NCI-H146 treated with DMSO at 0.1 percent for 48 hours (cell line): ENCODE measurements at regions not wholly inside any gene's neighbourhood (a gene's known extent, or its start where the extent isn't known, plus 50 kb on each side); places are given as distances from the start of the nearest gene placed in this dataset.
"Not testable (repeated sequence)": the region's sequence is repeated elsewhere in the genome, so short reads cannot be mapped to it uniquely, and the experiment has no call there.

ENCODE experiments used
- DNase-seq: peaks from one replicate; lab custom pipeline; 2025; ENCODE audit not compliant: unreplicated experiment; lab: John Stamatoyannopoulos, UW

DNA sequence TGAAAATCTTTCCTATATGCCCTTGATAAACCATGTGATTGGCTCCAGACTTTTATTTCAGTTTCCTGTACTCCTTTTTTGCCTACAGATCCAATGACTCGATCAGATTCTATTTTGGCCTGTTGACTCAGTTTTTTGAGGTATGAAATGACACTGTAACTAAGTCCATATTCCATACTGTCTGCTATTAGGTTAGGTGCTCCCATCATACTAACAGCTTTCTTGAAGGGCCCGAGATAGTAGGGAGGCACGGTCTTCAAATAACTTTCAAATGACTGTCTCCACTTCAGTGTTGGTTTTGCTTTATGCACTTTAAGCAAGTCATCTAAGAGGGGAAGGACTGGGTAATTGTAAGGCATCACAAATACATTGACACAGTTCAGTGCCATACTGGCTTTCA, 295.4 kb upstream of the DAB2 start:
- no peak for DNase-seq

DNA sequence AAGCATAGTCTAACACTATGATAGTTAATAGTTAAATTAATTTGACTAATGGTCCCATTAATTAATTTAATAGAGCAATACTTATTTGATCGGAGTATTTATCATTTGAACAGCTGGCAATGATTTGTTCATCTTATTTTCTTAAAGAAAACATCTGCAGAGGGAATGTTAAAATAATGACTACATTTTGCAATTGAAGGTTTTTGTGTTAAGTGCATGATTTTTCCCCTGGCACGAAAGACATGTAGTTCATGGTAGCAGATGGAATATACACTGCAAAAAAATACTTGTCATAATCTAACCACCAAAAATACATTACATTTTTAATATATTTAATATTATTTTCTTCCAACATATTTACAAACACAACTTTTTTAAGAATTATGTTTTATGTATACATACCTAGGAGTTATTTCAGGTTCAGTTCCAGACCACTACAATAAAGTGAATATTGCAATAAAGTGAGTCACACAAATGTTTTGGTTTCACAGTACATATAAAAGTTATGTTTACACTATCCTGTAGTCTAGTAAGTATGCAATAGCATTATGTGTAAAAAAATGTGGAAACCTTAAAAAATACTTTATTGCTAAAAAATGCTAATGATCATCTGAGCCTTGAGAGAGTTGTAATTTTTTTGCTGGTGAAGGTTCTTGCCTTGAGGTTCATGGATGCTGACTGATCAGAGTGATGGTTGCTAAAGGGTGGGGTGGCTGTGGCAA, 292.6 kb upstream of the DAB2 start:
- DNase-seq = no peak

DNA sequence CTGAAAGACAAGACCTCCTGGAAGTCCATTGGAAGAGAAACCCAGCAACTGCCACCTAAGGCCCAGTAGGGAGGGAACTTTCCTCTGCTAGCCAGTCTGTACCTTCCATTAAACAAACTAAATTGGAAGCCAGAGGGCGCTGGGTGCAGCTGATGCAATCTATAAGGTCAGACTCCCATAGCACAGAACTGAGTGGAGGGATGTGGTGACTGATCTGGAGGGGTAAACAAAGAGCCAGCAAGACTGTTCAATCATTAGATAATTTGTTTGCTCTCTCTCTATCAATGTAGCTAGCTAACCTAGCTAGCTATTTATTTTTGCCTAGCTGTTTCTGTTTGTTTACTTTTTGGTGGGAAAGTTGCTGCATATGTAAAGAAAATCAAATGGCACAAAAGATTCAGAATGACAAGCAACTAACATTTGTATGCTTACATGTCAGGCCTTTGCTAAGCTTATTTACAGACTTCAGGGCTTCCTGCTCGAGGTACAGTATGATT, 291.8 kb upstream of the DAB2 start:
- no peak for DNase-seq

DNA sequence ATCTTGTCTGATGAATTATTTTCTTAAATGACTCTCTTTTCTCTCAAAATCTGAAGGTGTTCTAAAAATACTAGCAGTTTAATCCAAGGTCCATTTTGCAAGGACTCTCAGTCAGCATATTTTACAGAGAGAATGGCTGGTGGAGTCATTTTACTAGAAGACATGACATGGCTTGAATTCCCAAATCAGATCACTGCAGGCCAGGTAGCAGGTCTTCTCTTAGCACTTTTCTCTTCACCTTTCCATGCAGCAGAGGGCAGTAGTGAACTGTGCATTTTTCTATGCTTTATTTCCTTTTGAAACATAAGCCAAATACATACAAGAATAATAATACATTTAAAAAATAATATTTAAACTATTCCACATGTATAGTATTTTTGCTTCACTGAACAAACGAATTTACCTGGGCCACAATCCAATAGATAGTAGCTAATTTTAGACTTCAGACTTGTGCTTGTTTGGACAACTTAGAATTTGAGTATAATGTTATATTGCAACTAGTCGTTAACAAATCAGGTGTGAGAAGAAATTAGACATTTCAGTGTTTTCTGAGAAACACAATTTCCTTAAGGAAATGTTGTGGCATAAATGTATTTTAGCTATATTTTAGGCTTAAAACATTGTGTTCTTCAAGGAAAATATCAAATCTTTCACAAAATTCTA, 289.4 kb upstream of the DAB2 start:
- DNase-seq = no peak

DNA sequence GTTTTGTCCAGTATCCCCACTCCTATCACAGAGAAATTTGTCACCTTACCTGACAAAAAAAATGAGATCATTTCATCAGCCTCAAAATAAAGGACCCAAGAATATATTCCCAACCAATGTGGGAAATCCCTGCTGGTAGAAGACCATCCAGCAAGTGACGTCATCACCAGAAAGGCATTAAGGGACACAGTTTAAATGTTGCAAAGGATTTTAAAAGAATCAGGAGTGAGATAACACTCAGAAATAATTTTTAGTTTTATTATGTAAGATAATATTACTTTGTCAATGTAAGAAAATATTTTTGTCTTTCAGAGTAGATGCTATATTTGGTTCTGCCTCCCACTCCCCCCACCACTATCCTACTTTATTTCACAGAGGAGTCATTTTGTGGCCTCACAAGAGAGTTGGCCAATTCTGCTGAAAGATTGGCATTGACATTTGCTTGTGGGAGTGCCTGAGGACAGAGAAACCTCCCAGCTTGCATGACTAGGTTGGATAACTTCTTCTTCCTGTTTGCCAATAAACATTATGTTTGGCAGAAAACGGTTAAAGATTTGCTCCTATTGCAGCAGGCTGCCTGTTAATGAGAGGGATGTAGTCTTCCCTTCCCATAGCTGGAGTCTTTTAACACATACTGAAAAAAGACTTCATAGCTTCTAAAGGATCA, 288.6 kb upstream of the DAB2 start:
- no peak for DNase-seq

DNA sequence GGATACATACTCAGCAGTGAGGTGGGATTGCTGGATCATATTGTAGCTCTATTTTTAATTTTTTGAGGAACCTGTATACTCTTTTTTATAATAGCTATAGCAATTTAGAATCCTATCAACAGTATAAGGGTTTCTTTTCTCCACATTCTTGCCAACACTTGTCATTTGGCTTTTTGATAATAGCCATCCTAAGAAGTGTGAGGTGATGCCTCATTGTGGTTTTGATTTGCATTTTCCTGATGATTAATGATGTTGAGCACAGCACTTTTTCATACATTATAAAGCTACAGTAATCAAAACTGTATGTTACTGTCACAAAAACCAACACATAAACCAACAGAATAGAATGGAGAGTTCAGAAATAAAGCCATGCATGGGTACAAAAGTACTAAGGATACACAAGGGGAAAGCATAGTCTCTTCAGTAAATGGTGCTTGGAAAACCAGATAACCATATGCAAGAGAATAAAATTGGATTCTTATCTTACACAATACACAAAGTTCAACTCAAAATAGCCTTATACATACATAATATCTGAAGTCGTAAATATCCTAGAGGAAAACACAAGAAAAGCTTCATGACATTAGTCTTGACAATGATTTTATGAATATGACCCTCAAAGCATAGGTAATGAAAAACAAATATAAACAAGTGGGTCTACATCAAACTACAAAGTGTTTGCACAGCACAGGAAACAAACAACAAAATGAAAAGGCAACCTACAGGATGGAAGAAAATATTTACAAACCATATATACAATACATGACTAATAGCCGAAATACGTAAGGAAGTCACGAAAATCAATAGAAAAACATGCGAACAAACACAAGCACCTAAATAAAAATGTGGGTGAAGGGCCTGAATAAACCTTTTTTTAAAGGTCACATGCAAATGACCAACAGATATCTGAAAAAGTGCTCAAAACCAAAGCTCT, 287.8 kb upstream of the DAB2 start:
- no peak for DNase-seq

DNA sequence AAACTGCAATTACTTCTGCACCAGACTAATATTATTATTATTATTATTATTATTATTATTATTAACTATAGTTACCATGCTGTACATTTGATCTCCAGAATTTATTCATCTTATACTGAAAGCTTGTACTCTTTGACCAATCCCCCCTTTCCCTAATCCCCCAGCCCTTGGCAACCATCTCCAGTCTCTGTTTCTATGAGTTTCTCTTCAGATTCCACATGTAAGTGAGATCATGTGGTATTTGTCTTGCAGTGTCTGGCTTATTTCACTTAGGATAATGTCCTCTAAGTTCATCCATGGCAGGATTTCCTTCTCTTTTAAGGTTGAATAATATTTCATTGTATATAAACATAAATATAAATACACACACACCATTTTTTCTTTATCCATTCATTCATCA, 287.0 kb upstream of the DAB2 start:
- no peak for DNase-seq

DNA sequence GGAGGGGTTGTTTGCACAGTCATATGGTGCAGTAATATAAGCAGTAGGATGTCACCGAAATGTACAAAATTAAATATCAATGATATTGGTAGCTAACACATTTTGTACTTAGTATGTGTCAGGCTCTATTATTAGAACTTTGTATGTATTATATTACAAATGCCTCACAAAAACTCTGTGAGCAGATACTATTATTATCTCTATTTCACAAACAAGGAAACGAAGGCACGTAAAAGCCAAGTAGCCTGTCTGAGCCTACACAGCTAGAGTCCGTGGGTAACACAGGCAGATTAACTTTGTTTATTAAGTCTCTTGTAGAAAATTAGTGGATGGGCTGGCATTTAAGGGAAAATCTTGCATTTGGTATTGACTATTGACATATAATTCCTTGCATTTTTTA, 284.3 kb upstream of the DAB2 start:
- DNase-seq = no peak

DNA sequence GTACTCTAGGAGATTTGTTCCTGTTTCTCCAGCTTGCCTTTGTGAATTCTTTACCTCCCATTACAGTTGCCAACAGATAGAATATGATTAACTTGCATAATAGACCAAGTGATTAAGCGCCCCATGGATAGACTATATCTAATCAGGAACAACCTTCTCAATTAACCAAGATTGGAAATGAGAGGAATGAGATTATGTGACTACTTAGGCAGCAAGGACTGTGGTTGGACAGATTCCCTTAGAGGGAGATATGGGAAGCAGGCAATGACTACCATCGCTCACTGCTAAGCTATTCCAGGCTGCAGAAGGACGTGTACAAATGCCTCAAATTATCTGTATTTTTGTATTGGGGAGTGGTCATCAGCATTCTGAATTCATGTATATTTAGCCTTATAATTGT, 278.1 kb upstream of the DAB2 start:
- DNase-seq = no peak

DNA sequence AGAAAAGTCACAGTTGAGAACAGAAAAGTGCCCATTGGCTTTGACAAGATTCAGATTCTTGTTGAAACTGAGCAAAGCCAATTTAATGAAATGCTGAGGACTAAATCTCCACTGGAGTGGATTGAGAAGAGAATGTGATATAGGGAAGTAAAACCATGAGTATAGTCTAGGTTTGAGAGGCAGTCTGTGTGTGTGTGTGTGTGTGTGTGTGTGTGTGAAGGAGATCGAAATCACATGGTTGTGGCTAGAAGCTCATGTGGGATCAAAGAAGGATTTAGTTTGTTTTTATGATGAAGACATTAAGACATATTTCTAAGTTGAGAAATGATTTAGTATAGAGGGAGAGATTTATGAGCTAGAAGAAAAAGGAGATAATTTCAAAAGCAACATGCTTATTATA, 275.7 kb upstream of the DAB2 start:
- no peak for DNase-seq

DNA sequence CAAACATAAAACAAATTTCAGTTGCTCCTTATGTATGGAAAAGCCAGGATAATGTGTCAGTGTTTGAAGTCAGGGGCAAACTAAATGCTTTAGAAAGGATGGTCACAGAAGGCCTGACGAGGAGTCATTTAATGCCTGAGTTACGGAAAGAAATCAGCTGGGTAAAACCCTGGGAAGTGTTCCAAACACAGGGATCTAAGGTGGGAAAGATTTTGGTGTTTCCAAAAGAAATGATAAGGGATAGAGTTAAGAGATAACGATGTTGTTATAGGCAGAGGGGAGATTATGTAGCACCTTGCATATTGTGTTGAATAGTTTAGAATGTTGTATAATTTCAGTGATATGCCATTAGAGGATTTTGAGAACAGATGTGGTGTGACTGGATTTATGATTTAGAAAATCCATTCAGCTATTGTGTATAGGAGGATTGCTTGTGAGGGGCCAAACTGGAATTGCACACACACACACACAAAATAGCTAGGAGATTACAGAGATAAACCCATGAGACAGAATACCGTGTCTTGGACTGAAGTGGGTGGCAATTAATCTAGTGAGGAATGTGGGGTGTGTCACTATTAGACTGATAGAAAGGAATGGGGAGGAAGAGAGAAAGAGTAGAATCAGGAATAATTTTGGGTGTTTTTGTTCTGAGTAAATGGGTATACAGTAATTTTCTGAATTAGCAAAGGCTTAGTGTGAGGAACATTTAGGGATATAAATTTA, 274.2 kb upstream of the DAB2 start:
- DNase-seq = no peak

DNA sequence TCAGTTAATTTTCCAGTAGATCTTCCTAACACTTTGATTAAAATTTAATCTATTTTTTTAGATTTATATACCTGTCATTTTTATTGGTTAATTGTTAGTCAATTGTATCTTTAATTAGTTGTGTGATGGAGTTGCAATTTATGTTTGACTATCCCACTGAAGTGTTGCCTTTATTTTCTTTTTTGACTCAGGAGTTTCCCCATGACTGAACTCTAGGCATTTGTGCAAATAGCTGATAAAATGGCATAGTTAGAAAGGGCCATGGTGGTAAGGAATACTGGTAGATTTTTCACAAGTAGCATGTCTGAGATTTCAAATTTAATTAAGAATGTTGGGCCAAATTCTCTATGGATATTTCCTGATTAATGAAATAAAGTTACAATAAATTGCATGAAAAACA, 273.1 kb upstream of the DAB2 start:
- DNase-seq = no peak

DNA sequence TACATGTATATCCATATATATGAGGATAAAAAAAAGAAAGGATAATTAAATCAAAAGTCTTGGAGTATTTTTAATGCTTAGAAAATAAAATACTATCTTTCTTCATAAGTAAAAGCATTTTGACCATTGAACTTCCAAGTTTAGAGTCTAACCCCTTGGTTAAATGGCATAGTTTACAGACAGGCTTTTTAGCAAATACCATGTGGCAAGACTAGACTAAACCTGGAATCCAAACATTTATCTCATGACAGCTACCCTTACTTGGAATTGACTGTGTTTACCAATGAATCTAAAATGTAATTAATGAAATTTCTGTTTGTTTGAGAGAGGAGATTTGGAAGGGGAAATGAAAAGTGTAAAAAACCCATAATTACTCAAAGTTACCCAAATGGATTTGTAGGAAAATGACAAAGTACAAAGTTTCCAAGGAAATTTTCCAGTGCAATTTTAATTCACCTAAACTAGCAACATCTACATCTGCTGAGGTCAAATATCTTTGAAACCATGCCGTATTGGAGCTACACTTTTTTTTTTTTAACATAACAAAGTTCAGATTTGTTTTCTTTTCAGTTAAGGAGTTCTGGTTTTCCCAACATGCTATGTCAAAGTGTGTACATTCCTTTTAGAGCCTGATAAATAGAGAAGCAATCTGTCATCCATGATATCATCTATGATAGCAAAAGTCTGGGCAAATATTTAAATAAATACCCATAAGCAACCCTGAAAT, 272.1 kb upstream of the DAB2 start:
- no peak for DNase-seq

DNA sequence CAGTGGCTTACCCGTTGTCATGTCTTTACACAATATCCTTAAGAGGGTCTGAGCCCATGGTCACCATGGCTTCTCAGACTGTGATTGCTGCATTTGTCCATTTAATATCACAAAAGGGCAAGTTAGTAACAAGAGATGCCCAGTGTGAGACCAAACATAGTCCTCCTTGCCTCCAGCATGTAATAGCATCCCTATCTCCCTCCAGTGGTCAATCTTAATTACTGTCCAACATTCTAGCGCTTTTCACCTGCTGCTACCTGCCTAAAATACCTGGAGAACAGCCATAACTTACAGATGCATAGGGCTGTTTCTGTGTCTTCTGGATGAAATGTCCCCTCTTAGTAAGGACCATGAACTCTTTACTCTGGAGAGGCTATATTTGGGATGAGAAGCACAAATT, 267.2 kb upstream of the DAB2 start:
- no peak for DNase-seq

DNA sequence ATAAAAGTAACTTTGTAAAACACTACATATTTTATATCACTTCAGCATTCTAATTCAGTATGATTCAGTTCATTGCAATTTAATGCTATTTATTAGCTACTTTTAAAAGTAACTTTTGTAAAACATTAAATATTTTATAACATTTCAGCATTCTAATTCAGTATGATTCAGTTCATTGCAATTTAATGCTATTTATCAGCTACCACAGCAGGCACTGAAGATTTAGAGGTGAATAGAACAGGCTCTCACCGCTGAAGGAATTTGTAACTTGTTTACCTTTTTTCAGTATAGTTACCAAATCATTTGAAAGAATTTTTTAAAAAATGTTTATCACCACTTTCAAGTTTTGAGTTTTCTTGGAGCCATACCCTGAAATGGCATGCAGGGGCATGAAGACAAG, 266.4 kb upstream of the DAB2 start:
- DNase-seq = no peak

DNA sequence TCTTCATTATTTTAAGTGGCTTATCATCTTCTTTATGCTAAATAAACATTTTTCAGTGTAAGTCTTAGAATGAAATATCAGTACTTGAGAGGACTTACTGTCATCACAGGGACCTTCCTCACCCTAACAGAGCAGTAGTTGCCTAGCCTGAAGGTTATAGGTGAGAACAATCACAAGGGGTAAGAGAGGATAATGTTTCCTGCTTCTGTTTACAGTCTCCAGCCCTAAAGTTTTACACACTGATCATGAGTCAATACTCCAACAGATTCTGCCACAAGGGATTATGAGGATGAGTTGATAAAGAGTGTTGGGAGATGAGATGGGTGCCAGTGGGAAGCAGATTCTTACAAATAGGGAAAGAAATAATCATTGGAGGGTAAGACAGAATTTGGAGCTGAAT, 265.1 kb upstream of the DAB2 start:
- DNase-seq = no peak

DNA sequence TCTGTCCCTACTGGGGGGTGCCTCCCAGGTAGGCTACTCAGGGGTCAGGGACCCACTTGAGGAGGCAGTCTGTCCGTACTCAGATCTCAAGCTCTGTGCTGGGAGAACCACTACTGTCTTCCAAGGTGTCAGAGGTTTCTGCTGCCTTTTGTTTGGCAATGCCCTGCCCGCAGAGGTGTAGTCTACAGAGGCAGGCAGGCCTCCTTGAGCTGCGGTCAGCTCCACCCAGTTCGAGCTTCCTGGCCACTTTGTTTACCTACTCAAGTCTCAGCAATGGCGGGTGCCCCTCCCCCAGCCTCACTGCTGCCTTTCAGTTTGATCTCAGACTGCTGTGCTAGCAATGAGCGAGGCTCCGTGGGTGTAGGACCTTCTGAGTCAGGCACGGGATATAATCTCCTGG, 263.1 kb upstream of the DAB2 start:
- not testable (repeated sequence) for DNase-seq

DNA sequence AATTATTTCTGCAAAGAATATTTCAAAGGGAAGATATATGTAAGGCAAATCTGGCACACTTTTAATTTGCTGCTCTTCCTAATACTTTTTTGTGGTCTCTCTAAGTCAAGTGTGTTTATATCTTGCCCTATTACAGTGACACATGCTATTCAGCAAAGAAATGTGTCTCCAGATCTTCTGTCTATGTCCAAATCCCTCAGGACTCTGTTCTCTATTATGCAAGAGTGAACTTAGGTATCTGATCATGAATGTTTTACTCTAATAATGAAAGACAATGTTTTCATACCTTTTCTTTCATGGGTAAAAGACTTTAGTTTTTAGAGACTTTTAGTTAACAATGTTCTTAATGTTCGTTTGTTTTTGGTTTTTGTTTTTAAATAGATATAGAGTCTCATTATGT, 255.4 kb upstream of the DAB2 start:
- DNase-seq = no peak

DNA sequence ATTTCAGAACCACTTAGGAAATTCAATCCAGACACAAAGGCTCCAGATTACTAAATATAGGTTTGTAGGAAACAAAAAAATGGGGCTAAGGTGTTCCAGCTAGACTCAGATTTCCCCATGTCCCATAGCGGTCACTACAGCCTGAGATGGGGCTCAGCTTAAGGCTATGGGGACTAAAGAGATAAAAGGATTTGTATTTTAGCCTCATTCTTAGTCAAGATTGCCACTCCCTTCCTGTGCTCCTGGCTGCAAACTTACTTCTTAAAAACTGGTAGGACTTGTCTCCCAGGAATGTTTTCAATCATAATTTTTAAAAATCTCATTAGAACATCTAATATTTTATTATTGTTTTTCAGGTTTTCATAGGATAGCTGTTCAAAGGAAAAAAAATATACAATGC, 253.8 kb upstream of the DAB2 start:
- DNase-seq = no peak

DNA sequence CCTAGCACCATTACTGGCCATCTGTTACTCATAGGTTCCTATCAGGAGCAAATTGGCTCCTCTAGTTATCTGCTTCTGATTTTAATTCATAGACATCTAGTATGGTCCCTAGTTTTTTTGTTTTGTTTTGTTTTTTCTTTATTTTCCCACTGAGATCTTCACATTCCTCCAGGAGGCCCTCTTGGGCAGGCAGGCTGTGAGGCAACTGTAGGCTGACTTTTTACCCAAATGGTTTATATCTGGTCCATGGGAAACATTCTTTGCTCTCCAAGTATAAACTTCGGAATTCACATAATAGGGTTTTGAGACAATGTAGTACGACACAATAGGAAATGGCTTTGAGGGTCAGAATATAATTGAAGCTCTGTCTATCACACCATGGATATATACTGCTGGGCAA, 250.9 kb upstream of the DAB2 start:
- no peak for DNase-seq
